AG09309 (cell line): ENCODE measurements at regions not wholly inside any gene's neighbourhood (a gene's known extent, or its start where the extent isn't known, plus 50 kb on each side); places are given as distances from the start of the nearest gene placed in this dataset.

Experiments
- DNase-seq: peaks from one replicate; pipeline ENCODE4 v3.0.0-alpha.2; 2010; ENCODE audit warnings: low read depth
- H3K4me3 ChIP-seq: 2 replicates; pipeline ENCODE4 v1.5.1; 2011; ENCODE audit warnings: mild to moderate bottlenecking, low read depth, low read length, moderate library complexity; ENCODE audit not compliant: control insufficient read depth
- CTCF ChIP-seq: IDR thresholded peaks from 2 replicates; pipeline ENCODE4 v1.5.1; 2011; ENCODE audit warnings: mild to moderate bottlenecking, low read depth, low read length, inconsistent platforms; ENCODE audit not compliant: insufficient read depth, control insufficient read depth; ENCODE audit errors: missing control alignments

DNA sequence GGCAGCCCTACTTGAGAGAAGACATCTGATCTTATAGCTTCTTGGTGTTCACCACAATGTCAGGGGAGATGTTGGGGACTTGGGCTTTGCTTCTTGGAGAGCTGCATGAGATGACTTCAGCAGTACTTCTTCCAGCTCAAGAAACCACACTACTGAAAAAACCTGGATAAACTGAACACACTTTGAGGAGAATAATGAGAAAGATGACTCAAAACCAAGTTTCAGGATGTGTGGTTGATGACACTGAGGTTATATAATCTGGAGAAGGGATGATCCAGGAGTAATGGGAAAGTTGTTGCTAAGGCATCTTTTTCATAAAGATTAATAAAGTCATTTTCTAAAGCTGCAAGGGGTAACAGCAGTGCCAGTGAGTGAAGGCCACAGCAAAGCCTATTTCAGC is 58.4 kb upstream of the PNPLA4 start:
- DNase-seq = no peak
- H3K4me3 ChIP-seq = no peak overlapping the region
- no peak for TF ChIP-seq CTCF

DNA sequence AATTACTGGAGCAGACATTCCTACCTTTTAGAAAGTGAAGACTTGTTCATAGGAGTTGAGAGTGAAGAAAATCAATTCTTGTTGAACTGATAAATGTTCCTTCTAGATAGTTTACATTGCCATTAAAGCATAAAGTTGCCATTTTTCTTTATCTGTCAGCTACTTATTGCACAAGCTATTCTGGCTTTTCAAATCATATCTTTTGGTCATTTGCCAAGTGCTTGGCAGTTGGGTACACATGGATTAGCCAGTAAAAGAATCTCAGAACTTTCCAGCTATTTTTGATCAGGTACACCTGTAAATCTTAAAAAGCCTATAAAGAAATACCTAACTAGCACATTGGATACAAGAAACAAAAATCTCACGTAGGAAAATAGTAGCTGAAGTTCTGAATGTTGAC is 56.4 kb upstream of the PNPLA4 start:
- no peak for TF ChIP-seq CTCF
- DNase-seq = no peak
- no peak overlapping the region for H3K4me3 ChIP-seq
